A673 (cell line): ENCODE measurements at regions not wholly inside any gene's neighbourhood (a gene's known extent, or its start where the extent isn't known, plus 50 kb on each side); places are given as distances from the start of the nearest gene placed in this dataset.

Source experiments
- BruUV-seq: library from RNA; stranded (reverse); fragments of 400-500 nt; replicated peaks from 2 replicates; lab custom pipeline; 2021; lab: Mats Ljungman, UMichigan
- CTCF ChIA-PET: fragments of 300-600 bp; sonication (Branson Sonifier 250); formaldehyde crosslinking; loops from one replicate; lab custom pipeline; 2022; ENCODE audit warnings: antibody characterized with exemption; lab: Charles Lee
- POLR2A ChIA-PET: fragments of 300-600 bp; sonication (Branson Sonifier 250); formaldehyde crosslinking; loops from one replicate; lab custom pipeline; 2022; ENCODE audit warnings: antibody characterized with exemption; ENCODE audit not compliant: low non-redundant PET; lab: Charles Lee
- DNase-seq: peaks from one replicate; pipeline ENCODE4 v3.0.0-alpha.2; 2015; ENCODE audit warnings: low spot score
- H3K27ac ChIP-seq: fragments of 200-600 bp; sonication (generic); 2 replicates; pipeline ENCODE4 v1.5.1; 2016; ENCODE audit warnings: mixed run types, low read depth, mild to moderate bottlenecking, mixed read lengths, antibody characterized with exemption, low read length; ENCODE audit not compliant: poor library complexity, severe bottlenecking
- H3K27me3 ChIP-seq: fragments of 200-600 bp; sonication (generic); replicated peaks from 2 replicates; pipeline ENCODE4 v1.6.1; 2017; ENCODE audit warnings: mixed run types, low read depth, mild to moderate bottlenecking, mixed read lengths, antibody characterized with exemption, low read length; ENCODE audit not compliant: insufficient read depth, poor library complexity
- H3K36me3 ChIP-seq: fragments of 200-600 bp; sonication (generic); 2 replicates; pipeline ENCODE4 v1.6.1; 2016; ENCODE audit warnings: mixed run types, mild to moderate bottlenecking, mixed read lengths, antibody characterized with exemption, low read length; ENCODE audit not compliant: insufficient read depth, poor library complexity, severe bottlenecking
- H3K4me1 ChIP-seq: fragments of 200-600 bp; sonication (generic); 2 replicates; pipeline ENCODE4 v1.6.1; 2017; ENCODE audit warnings: mixed run types, mild to moderate bottlenecking, mixed read lengths, antibody characterized with exemption, low read length; ENCODE audit not compliant: insufficient read depth, poor library complexity, severe bottlenecking
- H3K4me3 ChIP-seq: fragments of 200-600 bp; sonication (generic); 2 replicates; pipeline ENCODE4 v1.5.1; 2016; ENCODE audit warnings: low read depth, mixed run types, mild to moderate bottlenecking, mixed read lengths, low read length; ENCODE audit not compliant: poor library complexity, severe bottlenecking
- H3K9me3 ChIP-seq: fragments of 200-600 bp; sonication (generic); 2 replicates; pipeline ENCODE4 v1.6.1; 2016; ENCODE audit warnings: mixed run types, low read depth, mild to moderate bottlenecking, mixed read lengths, antibody characterized with exemption, low read length; ENCODE audit not compliant: poor library complexity, severe bottlenecking
- EZH2 ChIP-seq: fragments of 200-600 bp; sonication (generic); IDR thresholded peaks from 2 replicates; pipeline ENCODE4 v1.6.1; 2017; ENCODE audit warnings: borderline replicate concordance, low read depth, mild to moderate bottlenecking, mixed read lengths, antibody characterized with exemption, low read length; ENCODE audit not compliant: poor library complexity, severe bottlenecking
- intact Hi-C: fragments of 100-400 bp; cut with micrococcal nuclease; formaldehyde crosslinking; loops from one replicate; pipeline ENCODE4 v1.10.0; 2022; ENCODE audit not compliant: unreplicated experiment
- TF ChIP-seq, protein P1 (sequence below): fragments of 300-800, 200-600 bp; sonication (generic); conservative IDR thresholded peaks from 2 replicates; pipeline ENCODE4 v1.5.1; 2017; ENCODE audit warnings: low read depth, mild to moderate bottlenecking, antibody characterized with exemption, low read length, moderate library complexity, mixed read lengths

- TF ChIP-seq EZH2 = no peak
- TF ChIP-seq, protein P1, sequence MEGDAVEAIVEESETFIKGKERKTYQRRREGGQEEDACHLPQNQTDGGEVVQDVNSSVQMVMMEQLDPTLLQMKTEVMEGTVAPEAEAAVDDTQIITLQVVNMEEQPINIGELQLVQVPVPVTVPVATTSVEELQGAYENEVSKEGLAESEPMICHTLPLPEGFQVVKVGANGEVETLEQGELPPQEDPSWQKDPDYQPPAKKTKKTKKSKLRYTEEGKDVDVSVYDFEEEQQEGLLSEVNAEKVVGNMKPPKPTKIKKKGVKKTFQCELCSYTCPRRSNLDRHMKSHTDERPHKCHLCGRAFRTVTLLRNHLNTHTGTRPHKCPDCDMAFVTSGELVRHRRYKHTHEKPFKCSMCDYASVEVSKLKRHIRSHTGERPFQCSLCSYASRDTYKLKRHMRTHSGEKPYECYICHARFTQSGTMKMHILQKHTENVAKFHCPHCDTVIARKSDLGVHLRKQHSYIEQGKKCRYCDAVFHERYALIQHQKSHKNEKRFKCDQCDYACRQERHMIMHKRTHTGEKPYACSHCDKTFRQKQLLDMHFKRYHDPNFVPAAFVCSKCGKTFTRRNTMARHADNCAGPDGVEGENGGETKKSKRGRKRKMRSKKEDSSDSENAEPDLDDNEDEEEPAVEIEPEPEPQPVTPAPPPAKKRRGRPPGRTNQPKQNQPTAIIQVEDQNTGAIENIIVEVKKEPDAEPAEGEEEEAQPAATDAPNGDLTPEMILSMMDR = no peak
- H3K27me3 ChIP-seq = no peaks in the 10 kb centered on the region
- no peaks in the 10 kb centered on the region for H3K36me3 ChIP-seq
- H3K4me3 ChIP-seq = peak overlapping the region; percentile 78
- CTCF ChIA-PET = interaction anchor here (0.6 kb wide), 1 partner anchor 139 kb away, joined by 3 read pairs; no protein-coding TSS in a partner anchor
- POLR2A ChIA-PET = interaction anchor here (0.9 kb wide), 1 partner anchor 50 kb away, joined by 3 read pairs; the partner anchor contains the start of gene BAHCC1
- H3K9me3 ChIP-seq = no peaks in the 10 kb centered on the region
- peak overlapping the region; percentile 97 for H3K27ac ChIP-seq
- peaks cover 23% of the 10 kb centered on the region for H3K4me1 ChIP-seq
- intact Hi-C loops = no loop called here
- no TSS peak for BruUV-seq
- DNase-seq = peak; percentile 92
Observed at GRCh38 chr17:81345228-81346089, 49.8 kb upstream of the BAHCC1 start.
